Left lobe of liver (tissue), 2 donors: ENCODE measurements at regions not wholly inside any gene's neighbourhood (a gene's known extent, or its start where the extent isn't known, plus 50 kb on each side); places are given as distances from the start of the nearest gene placed in this dataset.

Experiments
- ATAC-seq: fragments of 200-7000 bp; cut with Tn5 transposase; one replicate; pipeline ENCODE4 v1.9.1; 2020; ENCODE audit warnings: mild to moderate bottlenecking, moderate library complexity
- DNase-seq: peaks from one replicate; pipeline ENCODE4 v3.0.0-alpha.2; 2020; ENCODE audit warnings: low spot score
- donor health status: DM: no; HTN: no; CAD: no; lungs with moderate emphysema.
- donor health status: DM: no; HTN: yes; CAD: no.

DNA sequence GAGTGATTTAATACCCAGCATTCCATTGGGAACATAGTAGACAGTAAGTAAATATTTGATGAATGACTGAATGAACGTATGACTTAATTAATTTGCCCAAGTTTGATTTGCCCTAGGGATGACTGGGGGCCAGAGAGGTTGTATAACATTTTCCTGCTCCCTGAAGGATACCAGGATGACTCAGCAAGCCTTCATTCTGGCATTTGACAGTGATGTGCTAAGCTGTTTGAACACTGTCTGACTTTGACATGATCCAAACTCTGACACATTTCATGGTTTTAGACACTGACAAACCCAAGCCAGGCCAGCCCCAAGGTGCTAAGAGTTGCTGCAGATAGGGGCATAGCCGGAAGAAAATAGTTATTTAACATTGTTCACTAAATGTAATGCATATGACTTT, 53.4 kb upstream of the KLF12 start:
- DNase-seq = no peak
- ATAC-seq = peak; percentile 75

DNA sequence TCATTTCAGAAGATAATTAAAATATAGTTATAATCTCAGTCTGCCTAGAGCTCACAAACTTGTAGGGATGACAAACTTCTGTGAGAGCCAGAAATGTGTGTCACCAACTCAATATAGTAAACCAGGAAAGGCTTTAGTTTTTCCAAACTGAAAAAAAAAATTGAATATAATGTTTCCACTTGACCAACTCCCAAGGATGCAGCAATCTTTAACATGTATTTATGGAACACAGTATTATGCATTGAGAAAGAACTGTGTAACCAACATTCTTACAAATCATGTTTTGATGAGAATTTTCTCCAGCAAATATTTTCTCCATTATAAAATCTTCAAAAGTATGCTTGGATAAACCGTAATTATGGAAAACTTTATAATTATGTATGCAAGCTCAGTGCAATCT, 50.1 kb upstream of the KLF12 start:
- DNase-seq (no peak), ATAC-seq (no peak)
